ENCODE measurements at regions not wholly inside any gene's neighbourhood (a gene's known extent, or its start where the extent isn't known, plus 50 kb on each side); places are given as distances from the start of the nearest gene placed in this dataset.

DNA sequence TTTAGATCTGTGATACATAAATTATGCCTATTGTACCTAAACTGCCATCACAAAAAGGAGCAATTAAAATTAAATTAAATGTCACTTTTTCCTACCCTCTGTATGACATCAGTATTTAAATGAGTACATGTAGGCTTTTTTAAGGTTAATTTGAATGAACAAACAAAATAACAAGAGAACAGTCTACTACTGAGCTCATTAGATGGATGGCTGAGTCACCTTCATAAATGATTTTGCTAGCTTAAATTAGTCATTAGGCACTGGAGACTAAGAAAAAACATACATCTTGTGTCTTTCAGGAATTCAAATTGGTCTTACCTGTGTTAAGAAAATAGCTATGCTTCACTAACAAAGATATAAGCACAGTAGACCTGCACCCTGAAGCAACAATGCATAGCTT is 153.6 kb downstream of the RCN1 start:
- TF ChIP-seq REST (IDR thresholded peaks at IDR 0.05; ENCODE audit: insufficient read depth in 1 of 2, low read depth in 2 of 2, low read length in 2 of 2) (no peak), SIN3A (IDR thresholded peaks at IDR 0.05; ENCODE audit: borderline replicate concordance, insufficient read depth, low read length) (no peak), FOXP2 (optimal IDR thresholded peaks at IDR 0.05; ENCODE audit: borderline replicate concordance, extremely low read depth, extremely low read length, insufficient read depth) (no peak), TAF1 (IDR thresholded peaks at IDR 0.05; ENCODE audit: borderline replicate concordance, insufficient read depth, low read length) (no peak), POLR2AphosphoS5 (IDR thresholded peaks at IDR 0.05; ENCODE audit: low read depth, low read length) (no peak)

DNA sequence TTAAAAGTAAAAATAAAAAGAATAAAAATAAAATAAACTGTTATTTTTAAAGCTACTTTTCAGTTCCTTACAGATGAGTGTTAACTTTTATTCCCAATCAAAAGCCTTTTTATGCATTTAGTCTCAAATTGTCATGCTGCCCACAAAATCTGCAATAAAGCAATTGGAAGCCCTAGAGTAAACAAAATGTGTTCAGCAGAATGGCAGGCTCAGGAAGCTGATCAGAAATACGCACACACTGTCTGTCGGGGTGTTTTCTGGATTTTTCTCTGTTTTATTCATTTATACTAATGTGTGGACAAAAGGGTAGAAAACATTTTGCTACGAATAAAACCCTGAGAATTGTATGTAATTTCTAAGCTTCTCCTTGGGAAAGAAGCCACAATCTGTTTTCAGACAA is 162.8 kb downstream of the RCN1 start:
- TF ChIP-seq REST (IDR thresholded peaks at IDR 0.05; ENCODE audit: insufficient read depth in 1 of 2, low read depth in 2 of 2, low read length in 2 of 2) (no peak), POLR2AphosphoS5 (IDR thresholded peaks at IDR 0.05; ENCODE audit: low read depth, low read length) (no peak), FOXP2 (optimal IDR thresholded peaks at IDR 0.05; ENCODE audit: borderline replicate concordance, extremely low read depth, extremely low read length, insufficient read depth) (no peak), SIN3A (IDR thresholded peaks at IDR 0.05; ENCODE audit: borderline replicate concordance, insufficient read depth, low read length) (no peak), TAF1 (IDR thresholded peaks at IDR 0.05; ENCODE audit: borderline replicate concordance, insufficient read depth, low read length) (no peak)

- no peak for TF ChIP-seq TAF1 (IDR thresholded peaks at IDR 0.05; ENCODE audit: borderline replicate concordance, insufficient read depth, low read length)
- no peak for TF ChIP-seq POLR2AphosphoS5 (IDR thresholded peaks at IDR 0.05; ENCODE audit: low read depth, low read length)
- TF ChIP-seq REST (IDR thresholded peaks at IDR 0.05; ENCODE audit: insufficient read depth in 1 of 2, low read depth in 2 of 2, low read length in 2 of 2) = no peak
- TF ChIP-seq FOXP2 (optimal IDR thresholded peaks at IDR 0.05; ENCODE audit: borderline replicate concordance, extremely low read depth, extremely low read length, insufficient read depth) = no peak
- TF ChIP-seq SIN3A (IDR thresholded peaks at IDR 0.05; ENCODE audit: borderline replicate concordance, insufficient read depth, low read length) = no peak
Observed at GRCh38 chr11:32255841-32256240, 165.0 kb downstream of the RCN1 start.

- TF ChIP-seq TAF1 (IDR thresholded peaks at IDR 0.05; ENCODE audit: borderline replicate concordance, insufficient read depth, low read length) (no peak), POLR2AphosphoS5 (IDR thresholded peaks at IDR 0.05; ENCODE audit: low read depth, low read length) (no peak), SIN3A (IDR thresholded peaks at IDR 0.05; ENCODE audit: borderline replicate concordance, insufficient read depth, low read length) (no peak), REST (IDR thresholded peaks at IDR 0.05; ENCODE audit: insufficient read depth in 1 of 2, low read depth in 2 of 2, low read length in 2 of 2) (no peak), FOXP2 (optimal IDR thresholded peaks at IDR 0.05; ENCODE audit: borderline replicate concordance, extremely low read depth, extremely low read length, insufficient read depth) (no peak)
Observed at GRCh38 chr11:32256466-32256865, 165.6 kb downstream of the RCN1 start.

- TF ChIP-seq POLR2AphosphoS5 (IDR thresholded peaks at IDR 0.05; ENCODE audit: low read depth, low read length) = no peak
- TF ChIP-seq TAF1 (IDR thresholded peaks at IDR 0.05; ENCODE audit: borderline replicate concordance, insufficient read depth, low read length) = no peak
- TF ChIP-seq REST (IDR thresholded peaks at IDR 0.05; ENCODE audit: insufficient read depth in 1 of 2, low read depth in 2 of 2, low read length in 2 of 2) = no peak
- no peak for TF ChIP-seq FOXP2 (optimal IDR thresholded peaks at IDR 0.05; ENCODE audit: borderline replicate concordance, extremely low read depth, extremely low read length, insufficient read depth)
- no peak for TF ChIP-seq SIN3A (IDR thresholded peaks at IDR 0.05; ENCODE audit: borderline replicate concordance, insufficient read depth, low read length)
Observed at GRCh38 chr11:32259641-32260081, 168.8 kb downstream of the RCN1 start.

All from PFSK-1 (cell line).